Vagina (tissue), 2 donors: ENCODE measurements at regions not wholly inside any gene's neighbourhood (a gene's known extent, or its start where the extent isn't known, plus 50 kb on each side); places are given as distances from the start of the nearest gene placed in this dataset.

Source experiments
- DNase-seq, 2 donors: peaks; one replicate each; pipeline ENCODE4 v3.0.0-alpha.2; 2017; ENCODE audit errors: extremely low spot score in 2 of 2
- H3K27ac ChIP-seq: fragments of 200-600 bp; sonication (generic); one replicate; pipeline ENCODE4 v1.5.1; 2019
- H3K27me3 ChIP-seq: fragments of 200-600 bp; sonication (generic); one replicate; pipeline ENCODE4 v1.5.1; 2019
- H3K36me3 ChIP-seq, 2 donors: fragments of 200-600 bp; sonication (generic); one replicate each; pipeline ENCODE4 v1.5.1; 2017 to 2019
- H3K4me1 ChIP-seq: fragments of 200-600 bp; sonication (generic); one replicate; pipeline ENCODE4 v1.5.1; 2019
- H3K4me3 ChIP-seq, 2 donors: fragments of 200-600 bp; sonication (generic); 1 replicate in 1 of 2; 2 replicates in 1 of 2; pipeline ENCODE4 v1.5.1; 2016 to 2019
- H3K9me3 ChIP-seq: fragments of 200-600 bp; sonication (generic); one replicate; pipeline ENCODE4 v1.5.1; 2019
- CTCF ChIP-seq, 3 experiments: fragments of 450-650 bp in 2 of 3; fragments of 200-600 bp in 1 of 3; sonication (generic) in 1 of 3; IDR thresholded peaks; one replicate each; pipeline ENCODE4 v1.5.1; 2017 to 2019; ENCODE audit warnings: antibody characterized with exemption in 3 of 3, mild to moderate bottlenecking in 2 of 3, moderate library complexity in 2 of 3
- POLR2A ChIP-seq, 2 donors: fragments of 450-650 bp; IDR thresholded peaks; one replicate each; pipeline ENCODE4 v1.6.1; 2017; ENCODE audit warnings: antibody characterized with exemption in 2 of 2, mild to moderate bottlenecking in 2 of 2, moderate library complexity in 2 of 2
- POLR2AphosphoS5 ChIP-seq, 2 donors: sonication (generic); formaldehyde crosslinking; IDR thresholded peaks; one replicate each; pipeline ENCODE4 v1.9.0; 2017; ENCODE audit warnings: antibody characterized with exemption in 2 of 2, mild to moderate bottlenecking in 2 of 2, low read depth in 1 of 2; ENCODE audit not compliant: insufficient read depth in 1 of 2
- intact Hi-C: fragments of 100-400 bp; cut with DNase I; formaldehyde crosslinking; loops from one replicate; pipeline ENCODE4 v1.15.1; 2023

GRCh38 chr3:165549037-165549436 lies 288.2 kb downstream of the BCHE start:
- no peaks in the 10 kb centered on the region for H3K27me3 ChIP-seq
- TF ChIP-seq CTCF (IDR thresholded peaks at IDR 0.05) = no peak
- TF ChIP-seq POLR2AphosphoS5 (IDR thresholded peaks at IDR 0.05; ENCODE audit: insufficient read depth in 1 of 2, low read depth in 1 of 2) = no peak
- TF ChIP-seq POLR2A (IDR thresholded peaks at IDR 0.05) = no peak
- intact Hi-C loops = no loop called here
- no peak overlapping the region for H3K27ac ChIP-seq
- H3K4me1 ChIP-seq = no peaks in the 10 kb centered on the region
- no peaks in the 10 kb centered on the region for H3K36me3 ChIP-seq
- H3K9me3 ChIP-seq = no peaks in the 10 kb centered on the region
- DNase-seq = no peak
- no peak overlapping the region for H3K4me3 ChIP-seq

- no peak for DNase-seq
- Histone ChIP-seq H3K36me3 (no peaks in the 10 kb centered on the region), H3K9me3 (no peaks in the 10 kb centered on the region), H3K4me3 (no peak overlapping the region), H3K27me3 (no peaks in the 10 kb centered on the region), H3K27ac (no peak overlapping the region), H3K4me1 (no peaks in the 10 kb centered on the region)
- intact Hi-C loops = no loop called here
- TF ChIP-seq POLR2A (IDR thresholded peaks at IDR 0.05) (no peak), CTCF (IDR thresholded peaks at IDR 0.05) (no peak), POLR2AphosphoS5 (IDR thresholded peaks at IDR 0.05; ENCODE audit: insufficient read depth in 1 of 2, low read depth in 1 of 2) (no peak)
Measured at GRCh38 chr3:165545059-165545458, 292.2 kb downstream of the BCHE start.

GRCh38 chr3:165544432-165544831 lies 292.8 kb downstream of the BCHE start:
- no peak for DNase-seq
- intact Hi-C loops = no loop called here
- TF ChIP-seq CTCF (IDR thresholded peaks at IDR 0.05) = no peak
- no peak for TF ChIP-seq POLR2AphosphoS5 (IDR thresholded peaks at IDR 0.05; ENCODE audit: insufficient read depth in 1 of 2, low read depth in 1 of 2)
- no peak for TF ChIP-seq POLR2A (IDR thresholded peaks at IDR 0.05)

GRCh38 chr3:165538166-165538565 lies 299.1 kb downstream of the BCHE start:
- no peak for DNase-seq
- Histone ChIP-seq H3K36me3 (no peaks in the 10 kb centered on the region), H3K27ac (no peak overlapping the region), H3K9me3 (no peaks in the 10 kb centered on the region), H3K27me3 (no peaks in the 10 kb centered on the region), H3K4me1 (no peaks in the 10 kb centered on the region), H3K4me3 (no peak overlapping the region)
- intact Hi-C loops = no loop called here
- no peak for TF ChIP-seq POLR2A (IDR thresholded peaks at IDR 0.05)
- TF ChIP-seq POLR2AphosphoS5 (IDR thresholded peaks at IDR 0.05; ENCODE audit: insufficient read depth in 1 of 2, low read depth in 1 of 2) = no peak
- TF ChIP-seq CTCF (IDR thresholded peaks at IDR 0.05) = no peak

More at GRCh38 chr3:165544432-165544831, 292.8 kb downstream of the BCHE start:
- Histone ChIP-seq H3K9me3 (no peaks in the 10 kb centered on the region), H3K27me3 (no peaks in the 10 kb centered on the region), H3K4me3 (no peak overlapping the region), H3K27ac (no peak overlapping the region), H3K4me1 (no peaks in the 10 kb centered on the region), H3K36me3 (no peaks in the 10 kb centered on the region)

- intact Hi-C loops = no loop called here
Measured at GRCh38 chr3:165532851-165533250, 304.4 kb downstream of the BCHE start.

More at GRCh38 chr3:165532851-165533250, 304.4 kb downstream of the BCHE start:
- Histone ChIP-seq H3K27me3 (no peaks in the 10 kb centered on the region), H3K27ac (no peak overlapping the region), H3K4me1 (no peaks in the 10 kb centered on the region), H3K9me3 (no peaks in the 10 kb centered on the region), H3K36me3 (no peaks in the 10 kb centered on the region), H3K4me3 (no peak overlapping the region)
- no peak for TF ChIP-seq CTCF (IDR thresholded peaks at IDR 0.05)
- no peak for TF ChIP-seq POLR2AphosphoS5 (IDR thresholded peaks at IDR 0.05; ENCODE audit: insufficient read depth in 1 of 2, low read depth in 1 of 2)
- no peak for TF ChIP-seq POLR2A (IDR thresholded peaks at IDR 0.05)
- DNase-seq = no peak
